COR-L47 (cell line): ENCODE measurements at regions not wholly inside any gene's neighbourhood (a gene's known extent, or its start where the extent isn't known, plus 50 kb on each side); places are given as distances from the start of the nearest gene placed in this dataset.

Source experiments
- DNase-seq: peaks from one replicate; lab custom pipeline; 2025; lab: John Stamatoyannopoulos, UW

- DNase-seq: no peak
Observed at GRCh38 chr3:103056542-103056941, 621.7 kb downstream of the ZPLD1 start.

- DNase-seq: no peak
Observed at GRCh38 chr3:103057003-103057402, 622.2 kb downstream of the ZPLD1 start.

GRCh38 chr3:103057487-103057886 lies 622.7 kb downstream of the ZPLD1 start:
- DNase-seq: no peak

- no peak for DNase-seq
Observed at GRCh38 chr3:103059432-103059831, 624.6 kb downstream of the ZPLD1 start.

GRCh38 chr3:103060242-103060641 lies 625.4 kb downstream of the ZPLD1 start:
- DNase-seq: no peak

- no peak for DNase-seq
Observed at GRCh38 chr3:103067963-103068362, 633.1 kb downstream of the ZPLD1 start.

- no peak for DNase-seq
Observed at GRCh38 chr3:103075282-103075681, 640.5 kb downstream of the ZPLD1 start.

GRCh38 chr3:103077910-103078309 lies 643.1 kb downstream of the ZPLD1 start:
- DNase-seq: no peak

GRCh38 chr3:103082501-103082900 lies 647.7 kb downstream of the ZPLD1 start:
- DNase-seq: no peak

- DNase-seq: peak; percentile 93
Observed at GRCh38 chr3:103083848-103084631, 649.2 kb downstream of the ZPLD1 start.

GRCh38 chr3:103085465-103085864 lies 650.6 kb downstream of the ZPLD1 start:
- DNase-seq: no peak

- DNase-seq: no peak
Observed at GRCh38 chr3:103089758-103090157, 654.9 kb downstream of the ZPLD1 start.

GRCh38 chr3:103105206-103105605 lies 670.4 kb downstream of the ZPLD1 start:
- DNase-seq: no peak

GRCh38 chr3:103112273-103112672 lies 677.5 kb downstream of the ZPLD1 start:
- DNase-seq: no peak

GRCh38 chr3:103126115-103126514 lies 691.3 kb downstream of the ZPLD1 start:
- DNase-seq: no peak

GRCh38 chr3:103127098-103127630 lies 692.3 kb downstream of the ZPLD1 start:
- DNase-seq: no peak

- DNase-seq: no peak
Observed at GRCh38 chr3:103127737-103128136, 692.9 kb downstream of the ZPLD1 start.

- DNase-seq: no peak
Observed at GRCh38 chr3:103134023-103134724, 699.4 kb downstream of the ZPLD1 start.

- DNase-seq: no peak
Observed at GRCh38 chr3:103136621-103137020, 701.8 kb downstream of the ZPLD1 start.

GRCh38 chr3:103137830-103138229 lies 703.0 kb downstream of the ZPLD1 start:
- no peak for DNase-seq

GRCh38 chr3:103158183-103158582 lies 723.4 kb downstream of the ZPLD1 start:
- no peak for DNase-seq

- no peak for DNase-seq
Observed at GRCh38 chr3:103166890-103167289, 732.1 kb downstream of the ZPLD1 start.

GRCh38 chr3:103167850-103168249 lies 733.0 kb downstream of the ZPLD1 start:
- DNase-seq: no peak
